NCI-H345 treated with DMSO at 0.1 percent for 48 hours (cell line): ENCODE measurements at regions not wholly inside any gene's neighbourhood (a gene's known extent, or its start where the extent isn't known, plus 50 kb on each side); places are given as distances from the start of the nearest gene placed in this dataset.

ENCODE experiments used
- DNase-seq: peaks from one replicate; lab custom pipeline; 2025; ENCODE audit not compliant: unreplicated experiment; lab: John Stamatoyannopoulos, UW

DNA sequence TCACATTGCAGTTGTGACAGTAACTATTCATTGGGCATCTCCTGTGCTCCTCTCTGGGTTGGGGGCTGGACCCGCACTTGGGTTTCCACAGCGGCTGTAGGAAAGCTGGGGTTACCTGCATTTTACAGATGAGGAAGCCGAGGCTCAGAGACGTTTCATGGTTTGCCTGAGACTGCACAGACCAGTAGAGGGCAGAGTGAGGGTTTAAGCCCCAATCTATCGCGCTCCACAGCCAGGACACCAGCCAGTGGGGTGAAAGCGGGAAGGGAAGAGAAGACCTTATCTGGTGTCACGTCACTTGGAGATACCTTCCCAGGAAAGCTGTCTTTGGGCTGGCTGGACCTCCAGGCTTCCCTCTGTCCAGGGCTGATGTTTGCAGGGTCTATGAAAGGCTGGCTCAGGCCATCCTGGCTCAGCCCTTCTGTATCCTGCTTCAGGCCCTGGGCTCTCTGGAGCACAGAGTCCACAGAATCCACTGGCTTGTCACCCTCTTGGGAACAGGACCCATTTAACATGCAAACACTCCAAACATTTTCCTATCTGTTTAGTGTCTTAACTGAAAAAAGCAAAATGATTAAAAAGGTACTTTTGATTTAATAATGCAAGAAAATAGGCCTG, 167.7 kb downstream of the EMX2 start:
- no peak for DNase-seq

DNA sequence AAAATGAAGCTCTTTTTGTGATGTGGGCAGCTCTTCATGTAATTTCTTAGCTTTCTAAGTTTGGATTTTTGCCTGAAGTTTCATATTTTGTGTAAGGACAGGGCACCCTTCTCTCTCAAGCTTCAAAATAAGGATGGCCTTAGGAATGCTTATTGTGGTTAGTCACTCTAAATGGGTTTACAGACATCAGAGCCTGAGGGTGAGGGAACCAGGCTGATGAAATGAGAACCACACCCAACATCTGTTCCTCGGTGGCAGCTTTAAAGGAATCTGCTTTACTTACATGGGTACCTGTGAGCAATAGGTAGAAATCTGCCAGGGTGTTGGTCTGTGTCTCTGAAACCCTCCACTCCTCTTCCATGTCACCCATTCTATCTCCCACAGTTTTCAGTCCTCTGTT, 174.3 kb downstream of the EMX2 start:
- no peak for DNase-seq

DNA sequence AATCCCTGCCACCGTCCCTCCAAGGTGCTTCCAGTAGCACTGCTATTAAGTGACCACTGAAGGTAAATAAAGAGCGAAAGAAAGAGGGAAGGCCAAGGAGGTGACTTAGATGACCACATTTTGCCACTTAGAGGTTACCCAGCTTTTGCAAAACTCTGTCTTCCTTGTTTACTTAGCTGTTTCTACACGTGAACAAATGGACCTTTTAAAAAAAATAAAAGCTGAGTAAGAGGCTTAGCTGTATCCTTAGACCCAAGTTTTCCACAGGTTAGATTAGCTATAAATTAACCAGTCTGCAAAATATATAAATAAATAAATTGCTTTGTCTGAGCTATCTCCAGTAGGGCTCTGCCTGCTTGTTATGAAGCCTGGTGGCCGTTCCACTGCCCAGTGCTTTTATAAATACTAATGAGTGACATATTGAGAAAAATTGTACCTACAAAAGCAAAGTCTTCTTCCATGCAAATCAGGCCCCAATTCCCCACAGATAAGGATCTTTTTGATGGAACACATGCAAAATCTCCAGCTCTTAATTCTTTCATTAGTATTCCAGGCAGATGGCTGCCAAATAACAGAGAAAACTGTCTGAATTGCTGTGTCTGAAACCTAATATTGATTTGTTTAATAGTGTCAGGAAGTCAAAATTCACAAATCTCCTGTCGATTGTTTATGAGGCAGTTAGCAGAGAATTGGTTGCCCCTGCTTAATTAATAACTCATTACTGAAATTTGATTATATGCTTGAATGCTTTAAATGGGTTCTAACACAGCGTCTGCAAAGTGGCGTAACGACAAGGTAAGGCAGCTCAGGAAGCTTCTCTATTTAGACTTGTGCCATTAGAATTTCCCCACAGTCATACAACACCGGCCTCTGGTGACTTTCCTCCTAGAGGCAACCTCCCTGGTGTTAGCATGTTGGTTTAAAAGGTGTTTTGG, 176.7 kb downstream of the EMX2 start:
- DNase-seq, result no peak

DNA sequence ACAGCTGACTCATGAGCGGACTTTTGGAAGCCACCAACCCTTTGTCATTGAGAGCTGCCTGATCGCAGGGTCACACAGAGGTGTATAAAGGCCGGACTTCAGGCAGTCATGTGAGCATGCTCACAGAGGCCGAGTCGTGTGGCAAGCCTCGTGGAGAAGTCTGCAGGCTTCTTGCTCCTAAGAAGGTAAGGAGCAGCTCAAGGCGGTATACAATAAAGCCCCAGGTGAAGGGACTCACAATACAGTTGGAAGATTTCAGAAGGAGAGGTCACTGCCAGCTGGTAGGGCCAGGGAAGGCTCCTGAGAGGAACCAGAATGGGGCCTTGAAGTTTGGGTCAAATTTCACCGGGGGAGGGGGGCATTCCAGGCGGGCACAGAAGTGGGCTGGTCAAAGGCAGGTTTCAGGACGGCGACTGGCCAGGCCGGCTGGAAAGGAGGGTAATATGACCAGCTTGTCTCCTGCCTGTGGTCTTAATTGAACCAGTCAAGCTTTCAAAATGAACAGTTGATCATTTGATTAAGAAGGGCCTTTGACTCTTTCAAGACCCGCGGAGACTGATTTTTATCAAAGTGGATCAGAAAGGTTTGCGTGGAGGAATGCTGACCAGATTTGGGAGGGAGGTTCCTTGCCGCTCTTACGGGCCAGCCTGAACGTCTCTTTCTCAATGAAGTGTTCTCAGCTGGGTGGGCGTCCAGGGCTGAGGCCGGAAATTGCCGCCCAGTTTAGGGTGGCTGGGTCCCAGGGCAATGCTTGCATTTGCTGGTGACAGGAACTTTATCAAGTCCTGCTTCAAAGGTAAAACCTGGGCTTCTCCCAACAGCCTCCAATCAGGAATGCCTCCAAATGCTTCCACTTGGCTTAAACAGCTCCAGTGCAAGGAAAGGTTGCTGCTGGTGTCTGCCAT, 178.6 kb downstream of the EMX2 start:
- no peak for DNase-seq

DNA sequence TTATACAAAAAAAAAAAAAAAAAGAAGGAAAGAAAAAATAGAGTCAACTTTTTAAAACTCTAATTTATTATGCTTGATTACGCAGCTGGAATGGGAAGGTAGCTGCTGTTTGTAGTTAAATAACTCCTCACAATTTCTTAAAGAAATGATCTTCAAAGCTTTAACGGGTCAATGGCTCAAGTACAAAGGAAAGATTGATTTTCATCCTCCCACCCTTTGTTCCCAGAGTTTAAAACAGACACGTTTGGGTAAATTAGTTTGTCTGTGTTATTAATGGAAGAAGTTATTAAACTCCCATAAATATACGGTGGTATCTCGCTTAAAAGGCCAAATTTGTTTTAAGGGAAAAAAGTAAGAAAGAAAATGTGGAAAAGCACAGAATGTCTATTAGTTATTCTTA, 179.3 kb downstream of the EMX2 start:
- no peak for DNase-seq

DNA sequence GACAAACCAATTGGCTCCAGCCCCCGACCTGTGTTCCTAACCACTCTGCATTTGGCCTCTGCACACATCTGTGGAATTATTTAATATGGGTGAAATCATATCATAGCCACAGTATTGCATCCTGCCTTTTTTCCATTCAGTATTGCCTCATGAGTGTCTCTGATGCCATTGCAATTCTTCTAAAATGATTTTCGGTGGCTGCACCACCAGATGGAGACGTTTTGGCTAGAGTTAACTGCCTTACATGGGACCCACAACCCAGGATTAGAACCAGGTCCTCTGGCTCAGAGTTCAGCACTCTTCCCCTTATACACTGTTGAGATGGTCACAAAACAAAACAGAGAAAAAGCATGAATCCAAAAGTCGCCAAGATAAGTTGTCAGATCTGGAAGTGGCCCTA, 180.8 kb downstream of the EMX2 start:
- DNase-seq, result no peak

DNA sequence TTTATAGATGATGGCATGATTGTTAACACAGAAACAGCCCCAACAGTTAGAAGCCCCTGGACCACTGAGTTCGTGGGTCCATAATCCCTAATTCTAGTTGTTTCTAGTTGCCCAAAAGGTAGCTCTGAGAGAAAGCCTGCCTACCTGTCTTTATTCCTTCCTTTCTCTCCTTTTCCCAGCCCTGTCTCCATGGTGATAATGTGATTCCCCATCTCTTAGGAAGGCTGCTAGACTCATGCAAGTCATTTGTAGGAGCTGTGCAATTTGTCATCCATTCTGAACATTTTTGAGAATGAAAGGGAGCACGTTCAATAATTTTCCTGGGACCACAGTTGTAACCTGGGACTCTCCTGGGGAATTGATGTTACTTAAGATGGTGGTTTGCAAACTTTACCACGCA, 183.4 kb downstream of the EMX2 start:
- no peak for DNase-seq

DNA sequence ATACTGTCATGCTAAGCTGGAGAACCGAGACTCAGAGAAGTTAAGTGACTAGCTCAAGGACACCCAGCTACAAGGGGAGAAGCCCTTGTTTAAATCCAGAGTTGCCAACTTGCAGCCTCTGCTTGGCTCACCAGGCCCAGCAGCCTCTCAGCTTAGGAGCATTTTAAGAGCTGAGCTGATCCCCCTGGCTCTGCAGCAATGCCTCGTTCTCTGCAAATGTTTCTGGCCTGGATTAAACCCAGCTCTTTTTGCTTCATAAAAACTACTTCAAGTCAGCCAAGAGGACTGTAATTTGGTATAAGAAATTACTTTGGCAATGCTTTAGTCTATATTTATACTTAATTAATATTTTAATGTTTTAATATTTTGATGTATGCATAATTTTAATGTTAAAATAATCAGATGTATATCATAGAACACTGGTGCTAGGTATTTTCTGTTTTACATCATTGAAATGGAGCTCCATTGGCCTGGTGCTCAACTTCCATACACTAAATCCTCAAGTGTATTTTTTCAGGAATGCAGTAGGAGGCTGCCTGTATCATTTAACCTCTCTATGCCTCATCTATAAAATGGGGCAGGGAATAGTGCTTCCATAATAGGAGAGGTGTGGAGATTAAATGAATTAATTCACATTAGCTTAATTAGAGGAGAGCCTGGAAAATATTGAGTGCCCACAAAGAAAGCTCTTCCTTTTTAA, 184.2 kb downstream of the EMX2 start:
- DNase-seq, result no peak

DNA sequence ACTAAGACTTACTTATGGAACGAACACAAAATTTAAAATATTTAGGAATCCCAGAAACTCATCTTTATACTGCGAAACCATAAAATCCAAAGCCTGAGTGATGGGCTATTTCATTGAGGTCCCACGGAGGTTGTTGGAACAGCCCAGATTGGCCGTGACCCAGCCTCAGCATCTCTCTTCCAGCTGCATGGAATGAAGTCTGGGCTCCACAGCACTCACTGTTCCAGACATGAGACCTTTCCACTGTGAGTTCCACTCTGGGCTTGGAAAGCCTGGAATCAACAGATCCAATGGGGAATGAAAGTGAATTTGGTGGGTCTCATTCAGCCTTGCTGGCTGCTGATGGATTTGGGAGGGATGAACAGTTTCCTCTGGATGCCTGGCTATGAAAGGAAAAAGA, 184.9 kb downstream of the EMX2 start:
- DNase-seq, result no peak

DNA sequence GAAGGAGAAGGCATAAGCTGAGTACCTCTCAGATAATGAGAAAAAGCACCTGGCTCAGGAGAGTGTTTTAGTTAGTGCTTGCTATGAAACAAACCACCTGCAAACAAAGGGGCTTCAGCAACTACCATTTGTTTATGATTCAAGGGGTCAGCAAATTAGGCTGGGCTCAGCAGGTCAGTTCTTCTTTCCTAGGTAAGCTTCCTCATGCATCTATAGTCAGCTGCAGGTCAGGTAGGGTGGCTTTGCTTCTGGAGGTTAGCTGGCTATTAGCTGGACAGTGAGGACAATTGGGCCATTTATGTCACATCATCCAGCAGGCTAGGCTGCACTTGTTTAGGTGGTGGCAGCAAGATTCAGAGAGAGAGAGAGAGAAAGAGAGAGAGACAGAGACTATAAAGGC, 185.5 kb downstream of the EMX2 start:
- DNase-seq, result no peak

DNA sequence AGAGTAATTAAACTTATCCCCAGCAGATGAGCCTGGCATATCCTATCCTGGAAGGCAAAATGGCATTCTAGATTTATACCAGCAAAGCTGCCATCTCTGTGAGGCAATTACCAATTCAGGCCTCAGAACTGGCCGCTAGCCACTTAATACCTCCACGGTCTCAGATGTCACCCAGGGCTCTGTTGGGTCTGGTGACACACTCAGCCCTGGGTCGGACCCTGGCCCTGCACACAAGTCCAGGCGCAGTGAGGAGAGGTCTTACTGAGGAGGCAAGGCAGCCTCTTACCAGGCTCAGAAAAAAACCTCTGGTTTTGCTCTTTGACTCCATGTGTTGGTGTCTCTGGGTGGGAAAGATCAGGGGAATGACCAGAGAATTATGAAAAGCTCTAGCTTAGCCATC, 186.6 kb downstream of the EMX2 start:
- no peak for DNase-seq

DNA sequence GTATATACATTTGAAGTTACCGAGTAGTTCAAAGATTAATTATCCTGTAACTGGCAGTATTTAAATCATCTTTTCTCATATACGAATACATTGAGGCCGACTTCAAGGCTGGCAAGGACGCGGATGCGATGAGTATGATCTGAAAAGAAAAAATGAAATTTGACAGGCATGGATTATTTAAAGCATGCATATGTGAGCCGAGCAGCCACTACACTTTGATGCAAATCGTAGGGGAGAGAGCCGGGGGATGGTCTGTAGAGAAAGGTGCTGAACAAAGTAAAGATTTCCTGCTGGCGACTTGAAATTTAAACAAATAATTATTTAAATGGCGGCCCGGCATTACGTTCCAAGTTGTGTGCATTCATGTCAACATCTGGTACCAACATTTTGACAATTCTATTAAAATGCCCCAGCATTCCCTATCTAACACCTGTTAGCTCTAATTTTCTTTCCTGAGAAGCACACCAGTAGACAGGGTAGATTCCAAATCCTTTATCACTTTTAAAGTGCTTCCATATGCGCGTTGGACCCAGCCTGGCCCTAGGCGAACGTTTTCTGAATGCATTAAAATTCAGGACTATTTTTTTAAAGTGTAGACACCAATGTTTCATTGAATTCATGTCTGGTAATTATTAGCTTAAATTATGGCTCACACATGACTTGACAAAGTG, 188.7 kb downstream of the EMX2 start:
- DNase-seq, result no peak

DNA sequence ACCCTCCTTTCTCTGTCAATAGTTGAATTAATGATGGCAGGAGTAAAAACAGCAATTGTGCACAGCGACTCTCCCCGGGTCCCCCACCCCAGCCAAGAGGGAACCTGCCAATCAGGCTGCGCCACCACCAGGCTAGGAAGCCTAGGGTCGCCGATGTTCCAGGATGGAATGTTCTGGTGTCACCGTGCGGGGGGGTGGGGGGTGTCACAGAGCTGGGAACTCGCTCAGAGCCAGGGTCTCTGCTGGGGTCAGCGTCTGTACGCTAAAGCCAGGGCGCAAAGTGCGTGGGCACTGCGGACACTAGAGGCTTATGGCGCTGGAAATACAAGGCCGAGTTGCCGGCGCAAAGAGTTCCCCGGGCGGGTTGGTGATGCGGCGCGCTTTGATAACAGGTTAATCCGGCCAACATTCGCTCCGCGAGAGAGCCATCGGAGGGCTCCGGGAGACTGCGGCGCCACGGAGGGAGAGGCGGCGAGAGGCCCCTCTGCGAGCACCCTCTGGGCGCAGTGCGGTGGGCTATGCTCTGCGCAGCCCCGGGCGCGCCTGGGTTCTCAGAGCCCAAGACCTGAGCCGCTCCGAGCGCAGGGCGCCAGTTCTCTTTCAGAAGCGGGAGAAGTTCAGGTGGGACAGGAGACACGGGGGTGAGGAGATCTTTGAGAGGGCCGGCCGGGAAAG, 192.3 kb downstream of the EMX2 start:
- DNase-seq, result no peak

DNA sequence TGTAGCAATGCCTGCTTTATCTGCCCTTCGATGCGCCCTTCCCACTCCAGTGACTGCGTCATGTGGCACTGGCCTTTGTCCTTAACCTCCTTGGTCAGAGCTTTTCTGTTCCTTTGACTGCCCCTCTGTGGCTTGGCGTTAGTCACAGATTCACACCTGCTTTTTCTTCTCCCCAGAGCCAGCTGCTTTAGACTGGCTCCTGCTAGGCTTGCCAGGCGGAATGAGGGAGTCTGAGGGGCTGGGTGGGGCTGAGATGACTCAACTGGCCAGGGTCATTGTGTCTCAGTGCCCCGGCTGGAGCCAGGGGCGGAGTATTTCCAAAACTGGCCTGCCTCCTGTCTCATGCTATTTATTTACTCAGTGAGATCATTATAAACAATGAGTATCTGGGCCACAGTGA, 194.1 kb downstream of the EMX2 start:
- DNase-seq, result no peak

DNA sequence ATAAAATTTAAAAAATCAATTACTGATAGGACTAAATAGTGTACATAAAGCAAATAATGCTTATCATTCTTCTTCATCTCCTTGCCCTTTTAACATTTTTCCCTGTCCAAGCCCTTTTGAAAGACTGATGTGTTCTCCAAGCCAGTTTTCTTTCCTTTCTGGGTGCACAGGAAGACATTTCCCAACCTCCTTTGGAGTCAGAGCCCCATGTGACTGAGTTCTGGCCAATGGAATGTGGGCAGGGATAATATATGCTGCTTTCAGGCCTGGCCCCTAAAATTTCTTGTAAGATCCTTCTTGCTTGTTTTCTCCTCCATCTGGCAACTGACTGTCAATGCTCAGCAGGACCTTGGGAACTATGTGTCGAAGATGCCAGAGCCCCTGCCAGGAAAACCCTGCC, 197.5 kb downstream of the EMX2 start:
- no peak for DNase-seq

DNA sequence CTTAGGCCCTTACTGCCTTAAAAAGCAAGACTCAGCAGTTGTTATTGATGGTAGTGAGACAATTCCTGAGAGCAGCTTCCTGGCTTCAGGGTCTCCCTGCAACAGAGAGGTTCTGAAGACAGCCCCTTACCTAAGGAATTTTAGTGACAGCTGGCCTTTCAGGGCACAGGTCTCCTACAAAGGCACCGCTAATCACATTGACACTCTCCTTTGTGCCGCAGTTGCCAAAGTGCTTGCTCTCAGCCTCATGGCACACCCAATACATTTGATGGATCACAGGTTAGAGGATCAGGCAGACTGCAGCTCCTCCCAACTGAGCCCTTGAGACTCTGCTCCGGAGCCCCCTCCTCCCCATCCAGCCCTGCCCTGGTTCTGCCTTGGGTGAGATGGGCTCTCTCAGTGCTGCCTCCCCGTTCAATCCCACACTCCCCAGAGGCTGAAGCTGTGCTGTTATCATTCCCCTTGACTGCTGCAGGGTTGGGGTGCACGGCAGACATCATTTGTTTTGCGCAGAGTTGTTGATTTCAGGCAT, 198.2 kb downstream of the EMX2 start:
- DNase-seq, result no peak

DNA sequence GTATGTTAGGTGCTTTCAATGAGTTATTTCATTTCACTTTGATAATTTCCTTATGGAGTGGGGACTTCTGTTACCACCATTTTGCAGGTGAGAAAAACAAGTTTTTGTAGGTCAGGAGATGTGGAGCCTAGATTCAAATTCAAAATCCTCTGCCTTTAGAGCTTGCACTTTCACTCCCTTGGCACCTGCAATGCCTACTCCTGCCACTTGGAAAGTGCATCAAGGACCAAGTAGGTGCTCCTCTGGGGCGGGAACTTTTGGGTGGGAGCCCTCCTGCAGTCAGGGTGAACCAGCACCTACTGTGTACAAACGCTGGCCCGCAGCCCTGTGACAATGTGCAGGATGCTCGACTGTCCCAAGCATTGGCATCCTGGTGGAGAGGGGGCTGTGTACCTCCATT, 199.0 kb downstream of the EMX2 start:
- DNase-seq, result no peak

DNA sequence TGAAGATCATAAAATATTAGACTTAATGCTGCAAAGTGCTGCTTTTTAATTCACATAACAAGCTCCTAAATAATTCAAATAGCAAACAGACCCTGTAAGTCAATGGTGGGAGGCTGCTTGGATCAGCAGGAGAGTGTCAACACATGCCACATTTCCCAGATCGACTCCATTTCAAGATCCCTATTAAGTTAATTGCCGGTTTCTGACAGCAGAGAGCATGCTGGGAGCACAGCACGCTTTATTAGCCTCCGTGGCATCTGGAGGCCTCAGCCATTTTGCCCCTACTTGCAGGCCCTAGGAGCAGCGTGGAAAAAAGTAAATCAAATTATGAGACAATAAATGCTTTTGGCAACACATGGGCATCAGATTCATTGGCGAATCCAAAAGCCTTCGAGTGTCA, 201.0 kb downstream of the EMX2 start:
- no peak for DNase-seq

DNA sequence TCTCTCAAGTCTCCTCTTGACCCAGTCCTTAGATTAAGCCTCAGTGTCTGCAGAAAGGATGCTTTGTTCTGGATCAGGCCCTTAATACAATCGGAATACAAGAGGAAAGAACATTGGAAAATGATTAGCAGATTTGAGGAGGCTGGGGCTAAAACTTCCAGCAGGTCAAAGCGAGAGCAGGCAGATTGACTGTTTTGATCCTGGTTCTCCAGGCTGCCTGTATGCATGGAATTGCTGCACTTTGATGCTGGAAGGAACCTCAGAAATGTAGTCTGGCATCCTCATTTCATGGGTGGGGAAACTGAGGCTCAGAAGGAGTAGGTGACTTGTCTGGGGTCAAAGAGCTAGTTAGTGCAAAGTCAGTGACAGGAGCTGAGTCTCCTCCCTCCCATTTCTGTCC, 202.8 kb downstream of the EMX2 start:
- no peak for DNase-seq
